ENCODE measurements at regions not wholly inside any gene's neighbourhood (a gene's known extent, or its start where the extent isn't known, plus 50 kb on each side); places are given as distances from the start of the nearest gene placed in this dataset.

DNA sequence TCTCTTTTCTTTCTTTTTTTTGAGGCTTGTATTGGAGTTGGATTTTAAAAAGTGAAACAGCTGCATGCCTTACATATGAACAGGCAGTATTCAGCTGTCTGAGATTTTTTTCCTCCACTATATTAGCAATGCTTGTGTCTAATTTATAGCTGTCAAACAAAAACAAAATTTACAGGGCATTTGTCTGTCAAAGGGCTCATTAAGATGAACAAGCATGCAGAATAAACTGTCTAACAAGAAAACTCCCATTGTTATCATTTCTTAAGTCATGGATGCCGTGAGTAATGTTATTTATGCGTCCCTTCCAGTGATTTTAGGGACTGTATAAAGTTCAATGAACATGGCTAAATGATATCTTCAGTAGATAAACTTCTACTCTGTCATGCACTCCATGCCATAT, 674.7 kb downstream of the PLCL1 start:
- Histone ChIP-seq H3K9me2 (replicated peaks; ENCODE audit: insufficient read depth, low read length) (no peaks in the 10 kb centered on the region), H3K36me3 (replicated peaks; ENCODE audit: insufficient read depth, low read length) (no peaks in the 10 kb centered on the region), H3K4me2 (ENCODE audit: low read depth, low read length) (no peak overlapping the region), H3K9ac (ENCODE audit: low read length) (no peak overlapping the region), H2AFZ (ENCODE audit: low read length) (no peak overlapping the region), H3F3A (ENCODE audit: insufficient read depth, low read length) (no peaks in the 10 kb centered on the region), H3K27me3 (replicated peaks; ENCODE audit: insufficient read depth, low read length) (no peaks in the 10 kb centered on the region), H3K4me3 (ENCODE audit: low read length) (no peak overlapping the region), H3K4me1 (ENCODE audit: low read length) (no peaks in the 10 kb centered on the region), H4K20me1 (ENCODE audit: insufficient read depth, low read length) (no peaks in the 10 kb centered on the region), H3K79me2 (ENCODE audit: low read length) (no peaks in the 10 kb centered on the region), H3K27ac (ENCODE audit: low read length) (no peak overlapping the region), H3K9me3 (replicated peaks; ENCODE audit: insufficient read depth, low read length) (no peaks in the 10 kb centered on the region)
- no peak for DNase-seq
- TF ChIP-seq EZH2 (optimal IDR thresholded peaks at IDR 0.05; ENCODE audit: low read depth, low read length) (no peak), EZH2phosphoT487 (IDR thresholded peaks at IDR 0.05; ENCODE audit: low read length) (no peak)
- TF ChIP-seq, protein P1, sequence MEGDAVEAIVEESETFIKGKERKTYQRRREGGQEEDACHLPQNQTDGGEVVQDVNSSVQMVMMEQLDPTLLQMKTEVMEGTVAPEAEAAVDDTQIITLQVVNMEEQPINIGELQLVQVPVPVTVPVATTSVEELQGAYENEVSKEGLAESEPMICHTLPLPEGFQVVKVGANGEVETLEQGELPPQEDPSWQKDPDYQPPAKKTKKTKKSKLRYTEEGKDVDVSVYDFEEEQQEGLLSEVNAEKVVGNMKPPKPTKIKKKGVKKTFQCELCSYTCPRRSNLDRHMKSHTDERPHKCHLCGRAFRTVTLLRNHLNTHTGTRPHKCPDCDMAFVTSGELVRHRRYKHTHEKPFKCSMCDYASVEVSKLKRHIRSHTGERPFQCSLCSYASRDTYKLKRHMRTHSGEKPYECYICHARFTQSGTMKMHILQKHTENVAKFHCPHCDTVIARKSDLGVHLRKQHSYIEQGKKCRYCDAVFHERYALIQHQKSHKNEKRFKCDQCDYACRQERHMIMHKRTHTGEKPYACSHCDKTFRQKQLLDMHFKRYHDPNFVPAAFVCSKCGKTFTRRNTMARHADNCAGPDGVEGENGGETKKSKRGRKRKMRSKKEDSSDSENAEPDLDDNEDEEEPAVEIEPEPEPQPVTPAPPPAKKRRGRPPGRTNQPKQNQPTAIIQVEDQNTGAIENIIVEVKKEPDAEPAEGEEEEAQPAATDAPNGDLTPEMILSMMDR (IDR thresholded peaks at IDR 0.05; ENCODE audit: low read length), result no peak

DNA sequence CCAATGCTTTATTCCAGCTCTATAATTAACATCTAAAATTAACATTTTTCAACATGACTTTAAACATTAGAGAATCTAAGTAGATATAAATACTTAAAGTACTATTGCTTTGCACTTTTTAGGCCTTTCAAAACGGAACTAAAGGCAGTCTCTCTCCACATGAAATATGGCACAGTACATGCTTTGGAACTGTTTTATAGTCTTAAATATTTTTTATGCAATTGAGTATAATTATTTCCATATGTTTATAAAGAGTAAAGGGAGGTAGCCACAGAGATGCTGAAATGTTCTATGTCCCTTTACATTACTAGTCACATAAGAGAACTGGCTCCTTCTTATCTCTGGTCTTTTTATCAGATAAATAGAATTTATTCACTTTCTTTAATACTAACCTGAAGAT, 674.0 kb downstream of the PLCL1 start:
- no peak for DNase-seq
- H4K20me1 ChIP-seq (ENCODE audit: insufficient read depth, low read length), result no peaks in the 10 kb centered on the region
- TF ChIP-seq EZH2 (optimal IDR thresholded peaks at IDR 0.05; ENCODE audit: low read depth, low read length), result no peak
- no peak for TF ChIP-seq EZH2phosphoT487 (IDR thresholded peaks at IDR 0.05; ENCODE audit: low read length)
- TF ChIP-seq, protein P1 (IDR thresholded peaks at IDR 0.05; ENCODE audit: low read length), result no peak
- no peaks in the 10 kb centered on the region for H3K36me3 ChIP-seq (replicated peaks; ENCODE audit: insufficient read depth, low read length)
- H3K79me2 ChIP-seq (ENCODE audit: low read length), result no peaks in the 10 kb centered on the region
- H3K9ac ChIP-seq (ENCODE audit: low read length), result no peak overlapping the region
- H3F3A ChIP-seq (ENCODE audit: insufficient read depth, low read length), result no peaks in the 10 kb centered on the region
- H3K4me2 ChIP-seq (ENCODE audit: low read depth, low read length), result no peak overlapping the region
- no peak overlapping the region for H2AFZ ChIP-seq (ENCODE audit: low read length)
- H3K4me1 ChIP-seq (ENCODE audit: low read length), result no peaks in the 10 kb centered on the region
- no peak overlapping the region for H3K27ac ChIP-seq (ENCODE audit: low read length)
- H3K4me3 ChIP-seq (ENCODE audit: low read length), result no peak overlapping the region
- no peaks in the 10 kb centered on the region for H3K9me3 ChIP-seq (replicated peaks; ENCODE audit: insufficient read depth, low read length)
- no peaks in the 10 kb centered on the region for H3K9me2 ChIP-seq (replicated peaks; ENCODE audit: insufficient read depth, low read length)
- no peaks in the 10 kb centered on the region for H3K27me3 ChIP-seq (replicated peaks; ENCODE audit: insufficient read depth, low read length)

DNA sequence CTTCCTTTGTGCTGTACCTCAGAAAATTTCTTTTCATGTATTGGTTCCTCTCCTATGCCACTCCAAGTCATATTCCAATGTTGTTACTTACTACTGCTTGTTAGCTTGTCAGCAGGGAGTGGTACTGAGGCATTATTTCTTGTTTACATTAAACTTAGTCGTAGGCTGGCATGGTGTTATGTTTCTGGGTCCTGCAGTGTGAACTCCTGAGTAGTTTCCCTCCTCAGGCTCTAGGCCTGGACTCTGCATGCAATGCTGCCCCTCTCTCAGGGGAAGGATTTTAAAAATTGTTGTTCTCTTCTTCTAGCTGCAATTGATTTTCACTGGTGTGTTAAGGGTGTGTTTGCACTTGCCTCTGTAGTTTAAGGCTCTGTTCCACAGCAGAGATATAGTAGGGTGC, 671.6 kb downstream of the PLCL1 start:
- TF ChIP-seq EZH2 (optimal IDR thresholded peaks at IDR 0.05; ENCODE audit: low read depth, low read length), result no peak
- no peak for TF ChIP-seq EZH2phosphoT487 (IDR thresholded peaks at IDR 0.05; ENCODE audit: low read length)
- TF ChIP-seq, protein P1 (IDR thresholded peaks at IDR 0.05; ENCODE audit: low read length), result no peak
- H3K9me2 ChIP-seq (replicated peaks; ENCODE audit: insufficient read depth, low read length), result no peaks in the 10 kb centered on the region
- no peak overlapping the region for H2AFZ ChIP-seq (ENCODE audit: low read length)
- no peak overlapping the region for H3K9ac ChIP-seq (ENCODE audit: low read length)
- no peak overlapping the region for H3K4me3 ChIP-seq (ENCODE audit: low read length)
- no peak overlapping the region for H3K4me2 ChIP-seq (ENCODE audit: low read depth, low read length)
- no peaks in the 10 kb centered on the region for H3K4me1 ChIP-seq (ENCODE audit: low read length)
- H3K27ac ChIP-seq (ENCODE audit: low read length), result no peak overlapping the region
- H3K36me3 ChIP-seq (replicated peaks; ENCODE audit: insufficient read depth, low read length), result no peaks in the 10 kb centered on the region
- H4K20me1 ChIP-seq (ENCODE audit: insufficient read depth, low read length), result no peaks in the 10 kb centered on the region
- H3K9me3 ChIP-seq (replicated peaks; ENCODE audit: insufficient read depth, low read length), result no peaks in the 10 kb centered on the region
- no peaks in the 10 kb centered on the region for H3K27me3 ChIP-seq (replicated peaks; ENCODE audit: insufficient read depth, low read length)
- H3F3A ChIP-seq (ENCODE audit: insufficient read depth, low read length), result no peaks in the 10 kb centered on the region
- DNase-seq, result no peak
- H3K79me2 ChIP-seq (ENCODE audit: low read length), result no peaks in the 10 kb centered on the region
